Hepatic stellate cell (primary cell): ENCODE measurements at regions not wholly inside any gene's neighbourhood (a gene's known extent, or its start where the extent isn't known, plus 50 kb on each side); places are given as distances from the start of the nearest gene placed in this dataset.

Experiments
- DNase-seq: peaks from one replicate; pipeline ENCODE4 v3.0.0; 2011; ENCODE audit warnings: low spot score

- no peak for DNase-seq
Measured at GRCh38 chr6:14660806-14661579, 543.4 kb downstream of the CD83 start.

DNA sequence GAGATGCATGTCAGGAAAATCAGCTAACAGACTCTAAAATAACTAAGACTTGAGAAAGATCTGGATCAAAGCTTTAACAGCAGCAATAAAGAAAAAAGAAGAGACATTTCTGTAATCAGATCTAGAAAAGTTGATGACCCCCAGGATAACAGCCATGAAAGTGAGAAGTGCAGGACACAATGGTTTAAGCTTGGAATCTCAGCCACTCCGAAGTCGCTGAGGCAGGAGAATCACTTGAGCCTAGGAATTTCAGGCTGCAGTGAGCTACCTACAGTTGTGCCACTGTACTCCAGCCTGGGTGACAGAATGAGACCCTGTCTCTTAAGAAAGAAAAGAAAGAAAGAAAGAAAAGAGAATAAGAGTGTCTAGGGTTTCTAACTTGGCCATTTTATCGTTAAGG lies 544.1 kb downstream of the CD83 start:
- DNase-seq = no peak

DNA sequence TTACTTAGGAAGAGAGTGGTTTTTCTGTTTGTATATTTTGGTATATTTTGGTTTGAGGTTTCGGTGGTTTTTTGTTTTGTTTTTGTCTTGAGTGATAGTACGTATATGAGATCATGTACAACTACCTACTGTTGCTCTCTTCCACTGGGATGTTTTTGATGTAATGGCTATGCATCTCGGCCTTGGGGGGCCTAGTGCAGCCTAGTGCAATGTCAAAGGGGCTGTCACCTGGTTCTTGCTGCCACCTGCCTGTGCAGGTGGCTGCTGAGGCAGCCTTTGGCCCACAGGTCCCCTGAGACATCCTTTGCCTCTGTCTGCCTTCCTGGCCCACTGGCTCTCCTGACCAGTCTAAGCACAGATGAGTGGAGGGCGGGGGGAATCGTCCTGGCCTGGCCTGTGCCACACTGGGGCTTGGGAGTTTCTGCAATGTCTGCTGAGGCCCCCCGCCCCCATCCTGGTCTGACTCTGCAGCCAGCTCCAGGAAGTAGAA lies 546.6 kb downstream of the CD83 start:
- no peak for DNase-seq

DNA sequence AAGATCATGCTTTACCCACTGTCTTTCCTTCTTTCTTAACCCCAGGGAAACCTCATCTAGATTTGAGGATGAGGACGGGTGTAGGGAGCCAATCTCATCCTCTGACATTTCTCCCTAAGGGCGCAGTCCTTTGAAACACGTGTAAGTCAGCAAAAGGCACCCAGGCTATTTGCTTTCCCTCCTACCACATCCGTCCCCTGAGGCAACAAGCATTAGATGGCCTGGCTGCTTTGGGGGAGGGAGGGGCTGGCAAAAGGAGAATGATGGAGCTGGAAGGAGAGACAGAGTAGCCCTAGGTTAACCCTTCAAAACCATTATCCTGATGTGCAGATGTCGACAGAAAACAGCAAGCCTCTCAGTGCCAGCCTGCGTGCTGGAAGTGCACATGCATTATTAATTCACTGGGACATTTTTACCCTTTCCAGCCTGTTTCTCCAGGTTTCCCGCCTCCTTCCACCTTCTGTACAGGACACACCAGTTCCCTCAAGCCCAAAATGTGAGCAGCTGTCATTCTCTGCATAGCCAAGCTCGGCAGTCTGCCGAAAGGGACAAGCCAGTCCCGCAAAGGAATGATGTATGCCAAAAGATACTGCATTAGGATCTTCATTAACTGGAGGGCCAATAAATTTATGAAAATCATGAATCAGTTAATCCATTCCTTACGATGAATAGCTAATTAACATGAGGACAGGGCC lies 547.2 kb downstream of the CD83 start:
- no peak for DNase-seq

GRCh38 chr6:14665827-14666724 lies 548.5 kb downstream of the CD83 start:
- DNase-seq = peak; percentile 80

- DNase-seq = no peak
Measured at GRCh38 chr6:14670806-14671205, 553.2 kb downstream of the CD83 start.

DNA sequence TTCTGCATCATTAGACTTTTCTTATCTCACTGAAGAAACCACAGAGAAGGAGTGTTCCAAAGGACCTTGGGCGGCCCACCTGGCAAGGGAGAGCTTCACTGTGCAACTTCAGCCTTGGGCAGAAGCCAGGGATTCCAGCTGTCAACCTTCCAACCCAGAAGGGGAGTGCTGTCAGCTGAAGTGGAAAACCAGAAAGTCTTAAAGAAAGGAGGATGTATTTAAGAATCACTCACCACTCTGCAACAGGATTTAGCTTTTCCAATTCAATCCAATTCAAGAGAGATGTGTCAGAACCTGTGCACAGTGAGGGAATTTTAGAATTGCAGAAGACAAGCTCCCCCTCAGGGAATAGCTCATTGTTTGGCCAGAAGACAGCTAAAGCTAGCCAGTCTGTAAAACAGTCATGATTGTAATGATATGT lies 553.7 kb downstream of the CD83 start:
- no peak for DNase-seq

DNA sequence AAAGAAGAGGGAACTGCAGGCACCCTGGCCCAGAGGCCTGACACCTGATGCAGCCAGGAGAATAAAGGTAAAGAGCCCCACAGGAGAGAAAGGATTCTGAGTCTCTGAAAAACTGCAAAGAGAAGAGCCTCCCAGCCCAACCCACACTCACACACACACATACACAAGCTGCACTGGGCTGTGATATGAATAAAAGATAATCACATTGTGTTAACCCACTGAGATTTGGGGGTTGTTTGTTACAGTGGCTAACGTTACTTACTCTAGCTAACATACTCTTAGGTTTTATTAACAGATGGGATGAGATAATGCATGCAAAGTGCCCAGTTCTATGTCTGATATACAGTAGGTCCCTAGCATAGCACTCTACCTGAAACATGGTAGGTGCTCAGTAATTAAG lies 554.4 kb downstream of the CD83 start:
- DNase-seq = no peak

DNA sequence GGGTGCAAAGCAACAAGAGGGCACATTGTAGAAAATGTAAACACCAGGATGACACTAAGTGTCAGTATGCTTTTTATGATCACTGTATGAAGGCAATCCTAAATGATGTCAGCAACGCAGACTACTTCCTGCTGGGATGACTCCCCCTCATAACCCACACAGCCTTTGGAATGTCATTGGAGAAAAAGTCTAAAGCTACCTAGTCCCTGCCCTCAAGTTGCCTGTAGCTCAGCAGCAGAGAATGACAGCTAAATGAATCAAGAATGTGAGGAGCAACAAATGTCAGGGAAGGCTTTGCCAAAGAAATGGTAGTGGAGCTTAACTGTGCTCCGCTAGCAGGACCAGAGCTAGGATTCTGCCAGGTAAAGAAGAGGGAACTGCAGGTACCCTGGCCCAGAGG lies 555.6 kb downstream of the CD83 start:
- peak; percentile 36 for DNase-seq

GRCh38 chr6:14674458-14674857 lies 556.9 kb downstream of the CD83 start:
- no peak for DNase-seq

GRCh38 chr6:14674867-14675648 lies 557.5 kb downstream of the CD83 start:
- no peak for DNase-seq

GRCh38 chr6:14676064-14676463 lies 558.5 kb downstream of the CD83 start:
- peak; percentile 17 for DNase-seq

- no peak for DNase-seq
Measured at GRCh38 chr6:14676977-14677781, 559.6 kb downstream of the CD83 start.

DNA sequence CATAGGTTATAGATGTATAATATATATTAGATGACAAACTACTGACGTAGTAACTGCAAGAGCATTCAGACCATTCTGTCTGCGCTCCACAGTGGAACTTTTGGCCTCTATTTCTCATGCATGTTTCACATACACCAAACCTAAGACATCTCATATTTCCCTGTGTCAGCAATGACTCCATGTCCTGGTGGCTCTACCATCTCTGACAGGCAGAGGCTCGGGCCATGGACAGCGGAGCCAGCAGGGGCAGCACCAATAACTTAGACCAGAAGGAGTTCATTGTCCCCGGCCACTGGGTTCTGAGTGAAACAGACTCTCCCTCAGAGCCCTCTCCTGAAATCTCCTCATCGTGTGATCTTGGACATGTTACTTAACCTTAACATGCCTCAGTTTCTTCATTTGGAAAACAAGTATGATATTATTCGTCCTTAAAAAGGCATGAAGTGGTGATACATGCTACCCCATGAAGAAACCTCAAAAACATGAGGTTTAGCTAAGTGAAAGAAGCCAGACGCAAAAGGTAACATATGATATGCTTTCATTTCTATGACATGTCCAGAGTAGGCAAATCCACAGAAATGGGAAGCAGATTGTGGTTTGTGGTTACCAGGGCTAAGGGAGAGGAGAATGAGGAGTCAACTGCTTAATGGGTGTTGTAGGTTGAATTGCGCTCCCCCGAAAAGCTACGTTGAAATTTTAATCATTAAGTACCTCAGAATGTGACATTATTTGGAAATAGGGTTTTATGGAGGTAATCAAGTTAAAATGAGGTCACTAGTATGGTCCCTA lies 564.0 kb upstream of the JARID2 start:
- DNase-seq = no peak

GRCh38 chr6:14682812-14683211 lies 563.1 kb upstream of the JARID2 start:
- DNase-seq = peak; percentile 14

- no peak for DNase-seq
Measured at GRCh38 chr6:14689639-14690038, 556.2 kb upstream of the JARID2 start.

DNA sequence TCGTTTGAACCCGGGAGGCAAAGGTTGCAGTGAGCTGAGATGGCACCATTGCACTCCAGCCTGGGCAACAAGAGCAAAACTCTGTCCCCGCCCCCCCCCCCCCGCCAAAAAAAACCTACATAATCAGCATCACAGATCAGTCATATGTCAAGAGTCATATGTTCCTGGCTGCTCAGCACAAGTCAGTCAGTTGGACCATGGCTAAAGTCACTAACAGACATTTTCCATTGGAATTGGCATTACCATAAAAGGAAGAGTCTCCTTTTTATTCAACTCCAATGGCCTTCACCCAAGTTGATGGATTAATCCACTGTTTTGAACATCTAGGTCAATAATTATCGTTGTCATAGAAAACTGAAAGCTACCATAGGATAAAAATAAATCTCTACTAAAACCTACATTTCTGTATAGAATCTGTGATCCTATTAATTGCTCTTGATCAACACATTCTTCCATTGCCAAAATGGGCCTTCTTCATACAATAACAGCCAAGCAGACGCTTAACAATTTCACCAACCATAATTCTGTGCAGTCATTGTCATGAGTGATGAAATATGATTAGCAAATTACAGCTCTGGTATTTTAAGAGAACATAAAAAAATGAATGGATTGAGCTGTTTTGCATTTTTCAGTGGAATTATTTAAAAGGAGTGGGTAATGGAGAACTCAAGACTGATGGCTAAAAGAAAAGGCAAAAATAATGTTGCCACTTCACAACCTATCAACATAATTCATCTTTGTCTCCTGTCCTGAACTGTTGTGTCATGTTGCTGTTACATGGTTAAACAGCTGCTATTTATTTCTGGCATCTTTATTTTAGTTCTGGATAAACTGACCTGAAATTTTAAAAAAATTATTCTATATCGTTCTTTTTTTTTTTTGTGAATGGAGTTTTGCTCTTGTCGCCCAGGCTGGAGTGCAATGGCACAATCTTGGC lies 555.5 kb upstream of the JARID2 start:
- no peak for DNase-seq

GRCh38 chr6:14692208-14692607 lies 553.7 kb upstream of the JARID2 start:
- no peak for DNase-seq
